Hepatocyte (in vitro differentiated cells): ENCODE measurements at regions not wholly inside any gene's neighbourhood (a gene's known extent, or its start where the extent isn't known, plus 50 kb on each side); places are given as distances from the start of the nearest gene placed in this dataset.

ENCODE experiments used
- CTCF ChIP-seq: fragments of 200-600 bp; sonication (generic); IDR thresholded peaks from 2 replicates; pipeline ENCODE4 v1.5.1; 2016; ENCODE audit warnings: antibody characterized with exemption, mild to moderate bottlenecking; ENCODE audit not compliant: poor library complexity
- EZH2 ChIP-seq: fragments of 200-600 bp; sonication (generic); IDR thresholded peaks from 2 replicates; pipeline ENCODE4 v1.6.1; 2016; ENCODE audit warnings: antibody characterized with exemption, mild to moderate bottlenecking, borderline replicate concordance
- EZH2phosphoT487 ChIP-seq: fragments of 200-600 bp; sonication (generic); IDR thresholded peaks from one replicate; pipeline ENCODE4 v1.6.1; 2018; ENCODE audit warnings: antibody characterized with exemption, mild to moderate bottlenecking, low read depth, moderate library complexity; ENCODE audit not compliant: unreplicated experiment, severe bottlenecking

GRCh38 chr5:88634014-88634413, 249.0 kb downstream of the MEF2C start:
- no peak for TF ChIP-seq CTCF
- no peak for TF ChIP-seq EZH2phosphoT487
- no peak for TF ChIP-seq EZH2
